CD4-positive, alpha-beta T cell treated with Interleukin-10 for 1 hour (primary cell): ENCODE measurements at regions not wholly inside any gene's neighbourhood (a gene's known extent, or its start where the extent isn't known, plus 50 kb on each side); places are given as distances from the start of the nearest gene placed in this dataset.
"Not testable (repeated sequence)": the region's sequence is repeated elsewhere in the genome, so short reads cannot be mapped to it uniquely, and the experiment has no call there.

Experiments
- DNase-seq: peaks from one replicate; pipeline ENCODE4 v3.0.0-alpha.2; 2020

- not testable (repeated sequence) for DNase-seq
Measured at GRCh38 chr5:62757686-62758085, 179.1 kb downstream of the LRRC70 start.

GRCh38 chr5:62752998-62753367 is 174.4 kb downstream of the LRRC70 start:
- not testable (repeated sequence) for DNase-seq

GRCh38 chr5:62752056-62752997 is 173.7 kb downstream of the LRRC70 start:
- DNase-seq: not testable (repeated sequence)

- no peak for DNase-seq
Measured at GRCh38 chr5:62742207-62742606, 163.6 kb downstream of the LRRC70 start.

- no peak for DNase-seq
Measured at GRCh38 chr5:62741761-62742160, 163.1 kb downstream of the LRRC70 start.

- no peak for DNase-seq
Measured at GRCh38 chr5:62737766-62738165, 159.1 kb downstream of the LRRC70 start.

GRCh38 chr5:62732677-62733121 is 154.1 kb downstream of the LRRC70 start:
- DNase-seq: no peak

- DNase-seq: no peak
Measured at GRCh38 chr5:62731022-62731421, 152.4 kb downstream of the LRRC70 start.

- no peak for DNase-seq
Measured at GRCh38 chr5:62729675-62730074, 151.1 kb downstream of the LRRC70 start.

- DNase-seq: no peak
Measured at GRCh38 chr5:62727861-62728260, 149.2 kb downstream of the LRRC70 start.

- DNase-seq: no peak
Measured at GRCh38 chr5:62727184-62727583, 148.6 kb downstream of the LRRC70 start.

- DNase-seq: no peak
Measured at GRCh38 chr5:62722360-62722759, 143.7 kb downstream of the LRRC70 start.

GRCh38 chr5:62720031-62720441 is 141.4 kb downstream of the LRRC70 start:
- no peak for DNase-seq

- DNase-seq: no peak
Measured at GRCh38 chr5:62719061-62719720, 140.6 kb downstream of the LRRC70 start.

- no peak for DNase-seq
Measured at GRCh38 chr5:62718324-62718723, 139.7 kb downstream of the LRRC70 start.

- no peak for DNase-seq
Measured at GRCh38 chr5:62717301-62717933, 138.8 kb downstream of the LRRC70 start.

GRCh38 chr5:62714296-62714695 is 135.7 kb downstream of the LRRC70 start:
- DNase-seq: no peak

GRCh38 chr5:62708481-62709325 is 130.1 kb downstream of the LRRC70 start:
- DNase-seq: no peak

GRCh38 chr5:62707563-62707962 is 128.9 kb downstream of the LRRC70 start:
- no peak for DNase-seq

- DNase-seq: no peak
Measured at GRCh38 chr5:62707131-62707530, 128.5 kb downstream of the LRRC70 start.

GRCh38 chr5:62705022-62705421 is 126.4 kb downstream of the LRRC70 start:
- DNase-seq: no peak

GRCh38 chr5:62702126-62702525 is 123.5 kb downstream of the LRRC70 start:
- DNase-seq: no peak

- DNase-seq: no peak
Measured at GRCh38 chr5:62701036-62701435, 122.4 kb downstream of the LRRC70 start.
